Activated CD4-positive, alpha-beta T cell treated with anti-CD3 and anti-CD28 coated beads, Interleukin-2, Interleukin-6, amounts not matched to agents 100 ng/mL and 50 ng/mL, durations not matched to agents 16 hours and 8 hours (primary cell): ENCODE measurements at regions not wholly inside any gene's neighbourhood (a gene's known extent, or its start where the extent isn't known, plus 50 kb on each side); places are given as distances from the start of the nearest gene placed in this dataset.

ENCODE experiments used
- DNase-seq: peaks from one replicate; pipeline ENCODE4 v3.0.0-alpha.2; 2020

DNA sequence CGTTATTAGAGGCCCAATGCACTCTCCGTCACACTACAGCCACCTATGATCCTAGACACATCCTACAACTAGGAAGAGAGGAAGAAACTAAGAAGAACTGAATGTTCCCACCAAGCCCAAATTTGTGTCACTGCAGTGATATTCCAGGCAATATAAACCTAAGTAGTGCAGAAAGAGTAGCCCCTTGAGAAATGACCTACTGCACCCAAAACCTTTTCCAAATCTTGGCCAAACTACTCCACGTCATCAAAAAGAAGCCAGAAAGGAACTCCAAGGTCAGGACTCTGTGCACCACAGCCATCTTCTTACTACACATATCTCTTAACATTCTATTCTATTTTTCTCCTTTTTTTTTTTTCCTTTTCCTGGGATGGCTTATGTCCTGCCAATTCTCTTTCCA is 60.2 kb downstream of the ADAMTS1 start:
- DNase-seq, result no peak

DNA sequence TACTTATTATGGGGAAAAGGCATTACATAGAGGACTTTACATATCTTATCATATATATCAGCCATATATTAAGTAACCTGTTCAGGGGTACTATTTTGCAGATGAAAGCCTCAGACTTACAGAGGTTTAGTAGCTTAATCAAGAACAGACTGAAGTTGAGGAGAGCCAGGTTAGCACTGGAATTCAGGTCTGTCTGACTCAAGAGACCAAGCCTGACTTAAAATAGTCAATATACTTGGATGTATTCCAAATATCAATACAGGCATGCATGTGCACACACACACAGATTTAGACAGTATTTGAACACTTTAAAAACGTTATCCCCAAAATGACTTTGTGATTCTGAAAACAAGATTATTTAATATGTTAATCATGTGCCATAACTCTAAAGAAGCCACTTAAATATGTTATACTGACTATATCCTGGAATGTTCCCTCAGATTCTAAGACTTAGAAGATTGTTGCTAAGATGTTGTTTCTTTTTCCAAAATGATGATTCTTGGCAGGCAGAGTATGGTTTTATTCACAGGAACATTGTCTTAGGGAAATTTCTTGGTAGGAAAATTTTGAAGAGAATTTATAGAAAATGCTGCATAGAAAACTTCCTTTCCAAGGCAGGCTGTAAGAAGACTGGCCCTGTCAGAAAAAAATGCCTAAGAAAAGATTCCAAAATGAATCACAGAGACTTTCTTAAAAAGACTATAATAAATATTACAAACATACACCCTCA is 61.6 kb downstream of the ADAMTS1 start:
- DNase-seq, result no peak

DNA sequence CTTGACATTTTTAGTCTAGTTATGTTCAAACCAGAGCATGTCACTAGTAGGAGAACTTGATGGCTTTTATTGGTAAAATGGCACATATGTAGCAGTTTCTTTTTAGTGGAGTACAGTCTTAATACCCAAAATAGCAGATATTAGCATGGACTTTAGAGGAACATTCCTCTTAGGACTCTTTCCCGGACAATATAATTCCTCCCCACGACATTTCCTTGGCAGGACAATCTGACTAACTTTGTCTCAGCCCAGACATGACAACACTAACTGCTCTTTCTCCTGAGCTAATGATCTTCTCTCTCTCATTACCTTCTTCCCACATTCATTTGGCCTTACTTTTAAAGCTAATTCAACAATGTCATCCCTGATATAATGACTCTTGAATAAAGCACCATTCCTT is 62.5 kb downstream of the ADAMTS1 start:
- no peak for DNase-seq

DNA sequence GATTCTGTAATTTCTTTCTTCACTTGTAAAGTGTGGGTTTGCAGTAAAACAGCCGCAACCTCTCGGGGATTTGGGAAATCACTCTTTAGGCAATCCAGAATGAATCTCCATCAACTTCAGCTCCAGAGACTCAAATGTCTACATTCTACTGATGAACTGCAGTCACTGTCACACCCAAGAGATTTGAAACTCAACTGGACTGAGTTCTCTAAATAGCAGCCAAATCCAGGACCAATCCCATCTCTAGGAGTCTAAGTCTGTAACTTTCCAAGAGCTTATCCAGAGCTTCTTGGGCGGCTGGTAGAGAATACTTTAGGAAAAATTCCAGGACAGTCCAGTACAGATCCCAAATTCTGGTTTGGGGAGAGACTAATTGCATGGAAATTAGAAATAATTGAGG is 62.9 kb downstream of the ADAMTS1 start:
- DNase-seq, result no peak

DNA sequence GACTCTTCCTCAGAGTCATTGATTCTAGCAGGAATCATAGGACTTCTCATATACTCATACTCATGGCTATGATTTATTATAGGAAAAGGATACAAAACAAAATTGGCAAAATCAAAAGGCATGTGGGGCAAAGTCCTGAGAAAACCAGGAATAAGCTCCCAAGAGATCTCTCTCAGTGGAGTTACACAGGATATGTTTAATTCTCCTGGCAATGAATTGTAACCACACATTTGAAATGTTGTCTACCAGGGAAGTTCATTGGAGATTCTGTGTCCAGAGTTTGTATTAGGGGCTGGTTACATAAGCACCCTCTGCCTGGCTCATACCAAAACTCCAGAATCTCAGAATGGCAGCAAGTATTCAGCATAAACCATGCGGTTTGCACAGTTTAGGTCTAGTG is 63.9 kb downstream of the ADAMTS1 start:
- DNase-seq, result no peak

DNA sequence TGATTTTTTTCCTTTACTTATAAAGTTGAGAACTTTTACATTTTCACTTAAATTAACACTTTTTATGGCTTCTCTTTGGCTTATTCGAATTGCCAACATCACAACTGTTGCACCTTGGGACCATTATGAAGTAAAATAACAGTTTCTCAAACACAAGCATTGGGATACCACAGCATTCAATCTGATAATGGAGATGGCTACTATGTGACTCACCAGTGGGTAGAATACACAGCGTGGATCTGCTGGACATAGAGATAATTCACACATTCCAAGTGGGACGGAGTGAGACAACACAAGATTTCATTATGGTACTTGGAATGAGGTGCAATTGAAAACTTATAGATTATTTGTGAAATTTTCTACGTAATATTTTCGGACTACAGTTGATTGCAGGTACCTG is 68.0 kb downstream of the ADAMTS1 start:
- no peak for DNase-seq

DNA sequence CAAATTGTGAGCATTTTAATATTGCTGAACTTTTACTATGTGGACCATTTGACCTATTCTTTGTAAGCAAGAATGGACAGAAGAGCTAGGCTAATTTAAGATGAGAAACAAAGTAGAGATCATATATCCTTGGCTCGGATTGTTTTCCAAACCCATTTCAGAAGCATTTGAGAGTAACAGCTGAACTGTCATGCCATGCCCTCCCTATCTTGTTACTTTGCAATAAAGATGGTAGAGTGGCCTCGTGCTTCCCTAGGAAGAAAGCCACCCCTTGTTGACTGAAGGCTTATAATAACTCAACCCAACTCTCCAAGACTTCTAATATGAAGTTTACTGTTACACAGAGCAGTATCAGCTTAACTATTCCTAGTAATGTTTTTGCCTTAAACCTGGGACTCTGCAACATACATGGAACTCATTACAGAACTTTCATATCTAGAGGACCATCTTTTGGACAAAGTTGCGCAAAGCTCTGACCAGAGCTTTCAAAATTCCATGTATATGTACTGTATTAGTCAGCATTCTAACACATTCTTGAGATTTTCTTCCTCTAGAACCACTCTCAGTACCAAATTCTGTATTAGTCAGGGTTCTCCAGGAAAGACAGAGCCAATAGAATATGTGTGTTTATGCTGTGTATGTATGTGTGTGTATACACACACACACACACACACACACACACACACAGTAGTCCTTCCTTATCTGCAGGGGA is 68.7 kb downstream of the ADAMTS1 start:
- no peak for DNase-seq

DNA sequence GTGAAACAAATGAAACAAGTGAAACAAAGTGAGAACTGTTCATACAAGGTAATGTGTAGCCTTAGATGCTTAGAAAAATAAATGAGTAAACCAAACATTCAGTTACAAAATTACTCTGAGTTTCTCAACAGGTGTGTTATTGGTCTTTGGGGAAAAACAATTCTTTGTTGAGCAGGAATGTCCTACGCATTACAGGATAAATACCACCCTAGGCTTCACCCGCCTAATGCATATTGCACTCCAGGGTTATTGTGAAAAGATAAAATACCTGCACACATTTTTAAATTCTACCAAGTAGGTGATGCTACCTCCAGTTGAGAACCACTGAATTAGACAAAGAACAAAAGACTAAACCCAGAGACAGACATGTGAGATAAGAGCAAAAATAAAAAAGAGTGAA is 72.2 kb downstream of the ADAMTS1 start:
- DNase-seq, result no peak

DNA sequence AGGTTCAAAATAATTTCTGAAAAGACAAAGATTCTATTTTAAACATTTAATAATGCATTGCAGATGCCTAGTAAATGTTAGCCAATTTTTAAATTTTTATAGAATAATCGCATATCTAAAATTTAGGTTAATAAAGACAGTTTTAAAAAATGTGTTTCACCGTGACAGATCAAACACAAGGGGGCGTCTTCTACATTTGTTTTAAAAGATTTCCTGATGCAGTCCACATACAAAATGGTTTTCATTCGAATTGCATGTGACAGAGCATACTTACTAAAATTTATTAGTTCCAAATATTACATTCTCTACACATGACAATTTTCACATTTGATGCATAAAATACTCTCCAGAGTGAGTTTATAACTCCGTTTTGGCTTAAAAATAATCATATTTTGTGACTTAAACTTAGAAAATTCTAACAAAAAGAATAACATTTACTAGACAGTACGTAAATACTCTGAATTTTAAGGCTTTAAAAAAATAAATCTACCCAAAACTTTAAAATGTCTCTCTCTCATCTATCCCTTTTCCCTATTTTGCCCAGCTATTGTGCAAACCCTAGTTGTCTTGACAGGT is 75.5 kb downstream of the ADAMTS1 start:
- peak; percentile 13 for DNase-seq

DNA sequence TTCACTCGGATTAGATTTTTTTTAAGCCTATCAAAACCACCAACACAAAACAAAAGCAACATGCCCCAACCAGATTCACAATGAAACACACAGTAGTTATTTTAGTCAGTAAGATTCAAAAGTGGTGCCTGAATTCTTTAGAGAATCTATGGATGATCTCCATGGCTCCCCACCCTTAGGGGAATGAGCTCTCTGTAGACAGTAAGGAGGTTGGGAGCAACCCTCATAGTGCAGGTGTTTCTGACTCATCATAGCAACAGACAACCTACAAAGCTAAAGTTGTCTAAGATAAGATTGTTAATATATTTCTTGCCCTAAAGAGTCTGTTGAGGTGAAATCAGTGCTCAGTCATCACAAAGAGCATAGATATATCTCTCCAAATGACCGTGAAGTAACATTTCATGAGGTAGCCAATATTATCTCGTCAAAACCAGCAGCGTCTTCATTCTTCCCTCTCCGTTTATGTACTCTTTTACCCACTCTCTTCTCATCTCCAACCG is 78.3 kb downstream of the ADAMTS1 start:
- DNase-seq, result no peak

DNA sequence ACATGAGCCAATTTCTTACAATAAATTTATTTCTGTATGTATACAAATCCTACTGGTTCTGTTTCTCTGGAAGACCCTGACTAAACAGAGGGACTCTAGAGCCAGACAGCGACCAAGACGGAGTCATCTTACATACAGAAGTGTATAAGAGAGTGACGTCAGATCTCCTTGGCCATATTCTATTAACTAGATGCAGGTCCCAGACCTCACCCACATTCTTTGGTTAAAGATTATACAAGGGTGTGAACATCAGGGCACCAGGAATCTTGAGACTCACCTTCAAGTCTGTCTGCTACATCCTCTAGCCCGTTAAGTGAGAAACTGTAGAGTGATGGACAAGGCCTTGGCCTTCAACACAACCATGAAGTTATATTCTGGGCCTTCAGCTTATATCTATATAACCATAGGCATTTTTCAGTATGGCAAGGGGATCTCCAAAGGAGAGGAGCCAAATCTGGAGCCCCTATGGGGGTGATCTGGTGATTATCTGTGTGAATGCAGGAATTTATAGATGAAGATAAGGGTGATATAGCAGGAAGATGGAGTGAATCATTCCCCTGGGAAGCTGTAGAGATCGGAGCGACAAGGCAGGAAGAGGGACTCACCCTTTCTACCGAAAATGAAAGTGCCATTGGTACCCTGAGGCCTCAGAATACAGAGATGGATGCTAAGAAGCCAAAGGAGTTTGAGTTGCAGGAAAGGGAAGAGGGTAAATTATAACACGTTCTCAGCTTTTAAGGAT is 83.9 kb downstream of the ADAMTS1 start:
- no peak for DNase-seq

DNA sequence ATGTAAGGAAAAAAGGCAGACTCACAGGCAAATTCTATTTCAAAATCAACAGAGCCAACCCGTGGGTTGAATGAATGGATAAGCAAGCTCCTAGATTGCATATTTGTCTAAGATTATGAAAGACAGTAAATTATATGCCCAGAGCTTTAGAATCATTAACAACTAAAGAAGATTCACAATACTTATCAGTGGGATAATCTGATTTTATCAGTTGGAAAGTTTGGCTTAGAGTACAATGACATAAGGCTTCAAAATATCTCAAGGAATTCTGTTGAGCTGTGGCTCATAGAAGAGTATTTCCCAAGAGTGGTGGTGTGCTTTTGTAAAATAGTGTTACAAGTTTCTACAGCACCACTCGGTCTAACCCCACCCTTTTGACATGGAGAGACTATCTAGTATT is 85.5 kb downstream of the ADAMTS1 start:
- no peak for DNase-seq

DNA sequence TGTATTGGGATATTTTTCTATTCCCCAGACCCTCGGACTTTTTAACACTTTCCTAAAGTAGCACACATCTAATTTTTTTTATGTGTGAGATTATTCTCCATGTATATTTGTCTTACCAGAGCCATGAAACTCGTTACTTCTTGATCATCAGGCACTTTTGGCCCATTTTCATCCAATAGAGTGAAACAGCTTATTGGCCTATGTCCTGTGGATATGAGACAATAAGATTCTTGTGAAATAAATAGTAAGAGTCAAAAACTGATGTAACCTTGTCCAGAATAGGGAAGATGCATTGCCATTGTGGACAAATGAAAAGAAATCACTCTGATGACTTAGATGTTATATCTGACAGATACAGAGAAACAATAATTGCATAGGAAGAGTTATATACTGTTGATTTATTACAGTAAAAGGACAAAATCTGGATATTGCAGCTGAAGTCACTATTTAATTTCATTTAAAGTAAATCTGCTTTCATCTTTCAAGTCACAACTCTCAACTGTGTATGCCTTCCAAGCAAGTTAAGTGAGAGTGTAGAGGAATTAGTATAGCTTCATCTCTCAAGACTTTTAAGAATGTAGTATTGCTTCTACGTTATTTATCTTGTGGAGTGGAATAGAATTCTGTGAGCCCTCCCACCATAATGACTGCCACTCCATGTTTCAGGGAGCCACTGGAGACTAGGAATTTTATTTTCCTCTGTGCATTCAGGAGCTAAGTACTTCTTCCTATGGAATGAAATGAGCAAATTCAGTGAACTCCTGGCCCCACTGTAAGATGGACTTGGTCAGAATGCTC is 86.9 kb downstream of the ADAMTS1 start:
- no peak for DNase-seq

DNA sequence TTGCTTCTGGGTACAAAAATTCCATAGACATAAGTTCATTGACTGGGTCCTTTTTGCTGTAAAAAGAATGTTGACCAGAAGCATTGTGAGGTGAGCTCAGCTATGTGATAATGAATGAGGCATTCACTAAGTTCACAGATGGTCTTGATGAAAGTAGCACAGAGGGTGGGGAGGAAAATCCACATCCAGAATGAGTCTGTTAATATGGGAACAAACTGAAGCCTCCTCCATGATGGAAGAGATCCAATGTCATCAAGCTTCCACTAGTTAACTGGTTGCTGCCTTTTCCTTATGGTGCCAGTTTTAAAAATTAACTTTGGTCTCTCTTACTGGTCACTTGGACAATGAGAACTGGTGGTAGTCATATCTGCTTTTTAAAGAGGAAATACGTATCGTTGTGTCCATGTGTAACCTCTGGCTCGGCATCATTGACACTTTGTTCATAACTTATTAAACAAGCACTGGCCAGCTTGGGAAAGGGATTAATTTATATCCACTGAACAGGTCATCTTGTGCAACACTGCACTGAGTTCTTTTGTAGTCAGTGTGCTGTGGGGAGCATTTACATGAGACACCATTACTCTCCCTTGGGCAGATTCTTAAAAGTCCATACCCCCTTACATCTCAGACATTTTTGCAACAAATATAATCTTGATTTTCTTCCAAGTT is 88.6 kb downstream of the ADAMTS1 start:
- DNase-seq, result no peak

DNA sequence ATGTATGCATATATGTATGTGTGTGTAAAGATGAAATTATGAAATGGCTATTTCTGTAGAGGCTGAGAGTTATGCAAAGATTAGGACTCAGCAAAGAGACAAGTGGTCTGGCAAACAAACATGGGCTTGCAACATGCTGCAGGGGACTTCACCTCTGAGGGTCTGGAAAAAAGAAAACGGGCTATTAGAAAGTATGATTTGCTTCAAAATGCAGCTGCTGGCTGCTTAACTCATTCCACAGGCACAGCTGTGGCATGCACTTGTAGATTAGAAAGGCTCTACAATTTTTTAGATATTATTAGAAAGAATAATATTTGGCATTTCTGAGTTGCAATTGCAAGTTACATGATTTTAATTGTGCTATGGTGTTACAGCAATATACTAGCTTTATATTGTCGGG is 90.4 kb downstream of the ADAMTS1 start:
- no peak for DNase-seq

DNA sequence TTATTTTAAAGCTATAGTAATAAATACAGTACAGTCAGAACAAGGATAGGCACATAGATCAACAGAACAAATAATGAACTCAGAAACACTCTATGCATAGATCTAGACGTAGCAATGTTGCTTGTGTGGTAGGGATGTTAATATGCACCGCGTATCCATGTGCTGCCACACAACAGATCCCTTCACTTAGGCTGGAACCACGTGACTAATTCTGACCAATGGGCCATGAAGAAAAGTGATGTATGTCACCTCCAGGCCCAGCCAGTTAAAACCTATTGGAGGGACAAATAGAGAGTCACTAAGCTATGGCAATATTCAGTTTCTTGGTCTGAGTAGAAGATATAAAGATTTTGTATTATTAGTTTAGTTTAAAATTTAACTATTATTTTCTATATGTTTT is 91.4 kb downstream of the ADAMTS1 start:
- DNase-seq, result no peak

DNA sequence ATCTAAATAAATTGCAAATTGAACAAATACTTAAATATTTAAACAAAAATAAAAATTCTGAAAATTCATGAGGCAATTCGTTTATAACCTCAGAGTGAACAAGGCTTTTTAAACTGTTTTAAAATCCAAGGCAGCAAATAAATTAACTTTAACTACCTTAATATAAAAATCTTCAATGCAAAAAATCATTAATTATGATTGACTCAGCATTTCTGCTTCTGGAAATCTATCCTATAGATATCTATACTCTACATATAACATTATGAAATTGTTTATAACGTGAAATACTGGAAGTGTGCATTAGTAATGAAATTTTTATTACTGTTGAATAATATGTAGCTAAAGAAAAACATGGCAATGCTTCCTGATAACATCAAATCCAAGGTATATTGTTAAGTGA is 92.4 kb downstream of the ADAMTS1 start:
- no peak for DNase-seq

DNA sequence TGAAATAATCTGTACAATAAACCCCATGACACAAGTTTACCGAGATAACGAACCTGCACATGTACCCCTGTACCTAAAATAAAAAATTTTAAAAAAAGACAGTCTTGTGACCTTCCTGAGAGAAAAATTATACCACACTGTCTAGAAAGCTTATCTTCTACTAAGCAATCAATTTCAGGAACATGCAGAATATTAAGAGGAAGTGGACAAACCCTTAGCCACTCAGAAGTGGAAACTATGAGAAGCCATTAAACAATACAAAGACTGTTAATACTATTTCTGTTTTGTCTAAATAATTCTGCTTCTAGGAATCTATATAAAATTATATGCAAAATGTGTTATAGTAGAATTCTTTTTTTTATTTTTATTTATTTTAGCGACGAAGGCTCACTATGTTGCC is 93.9 kb downstream of the ADAMTS1 start:
- no peak for DNase-seq

DNA sequence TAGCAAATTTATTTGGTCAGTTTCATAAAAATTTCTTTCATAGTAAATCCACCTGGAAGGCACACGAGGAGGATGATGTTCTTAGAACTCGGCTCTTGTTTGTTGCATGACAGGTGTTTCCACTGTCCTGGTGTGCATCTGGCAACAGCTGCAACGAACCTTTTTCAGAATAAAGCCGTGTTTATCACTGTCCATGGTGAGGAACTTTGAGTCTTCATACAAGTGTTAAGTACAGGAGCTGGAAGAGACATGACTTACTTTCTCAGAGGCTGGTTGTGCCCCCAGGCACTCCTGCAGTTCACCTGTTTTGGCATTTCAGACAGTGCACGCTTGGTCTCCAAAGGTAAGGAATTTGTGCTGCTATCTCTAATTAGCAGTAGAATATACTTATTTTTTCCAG is 97.1 kb downstream of the ADAMTS1 start:
- no peak for DNase-seq

DNA sequence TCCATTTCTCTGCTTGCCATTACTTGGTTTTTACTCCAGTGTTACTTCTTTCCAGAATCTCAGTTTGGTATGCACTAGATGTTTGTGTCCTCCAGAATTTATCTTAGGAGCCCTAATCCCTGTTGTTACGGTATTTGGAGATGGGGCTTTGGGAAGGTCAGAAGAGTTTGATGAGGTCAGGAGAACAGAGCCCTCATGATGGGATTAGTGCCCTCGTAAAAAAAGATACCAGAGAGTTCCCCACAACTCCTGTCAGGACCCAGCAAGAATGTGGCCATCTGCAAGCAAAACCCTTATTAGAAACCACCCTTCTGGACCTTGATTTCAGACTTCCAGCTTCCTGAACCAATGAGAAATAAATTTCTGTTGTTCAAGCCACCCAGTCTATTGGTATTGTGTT is 98.0 kb downstream of the ADAMTS1 start:
- no peak for DNase-seq

DNA sequence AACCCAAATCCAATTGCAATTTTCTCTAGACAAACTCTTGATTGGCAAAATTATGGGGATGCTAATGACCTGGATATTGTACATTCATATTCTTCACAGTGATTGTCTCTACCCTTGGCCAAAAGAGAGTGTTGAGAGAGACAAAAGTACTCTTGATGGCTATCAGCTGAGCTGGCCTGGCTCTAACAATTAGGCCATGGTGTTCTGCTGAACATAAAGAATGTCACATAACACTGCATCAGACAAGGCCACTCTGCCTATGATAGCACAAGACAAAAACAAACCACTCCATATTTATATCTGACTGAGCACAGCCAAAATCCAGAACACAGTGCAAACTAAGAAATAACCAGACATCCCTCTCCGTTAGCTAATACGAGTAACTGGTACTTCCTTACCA is 101.7 kb downstream of the ADAMTS1 start:
- no peak for DNase-seq

DNA sequence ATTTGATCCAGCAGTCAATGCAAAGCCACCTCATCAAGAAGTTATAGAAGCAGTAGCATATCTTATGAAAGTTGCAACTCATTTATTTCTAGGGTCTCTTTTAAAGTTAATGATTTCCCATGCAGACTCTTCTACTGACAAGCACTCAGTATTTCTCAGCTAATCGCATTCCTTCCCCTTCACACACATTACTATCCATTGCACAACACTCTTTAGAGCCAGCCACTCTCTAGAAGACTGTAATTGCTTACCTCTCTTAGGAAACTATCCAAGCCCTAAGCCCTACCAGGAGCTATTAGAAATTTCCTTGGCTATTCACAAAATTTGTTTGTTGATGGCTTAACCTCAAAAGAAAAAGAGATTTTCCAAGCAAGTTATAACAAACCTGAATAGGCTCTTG is 106.0 kb downstream of the ADAMTS1 start:
- no peak for DNase-seq
